Sigmoid colon (tissue), 4 donors: ENCODE measurements at regions not wholly inside any gene's neighbourhood (a gene's known extent, or its start where the extent isn't known, plus 50 kb on each side); places are given as distances from the start of the nearest gene placed in this dataset.

ENCODE experiments used
- CTCF ChIP-seq, 4 experiments: fragments of 450-650 bp in 3 of 4; fragments of 200-600 bp in 1 of 4; IDR thresholded peaks; one replicate each; pipeline ENCODE4 v1.5.1; 2016 to 2019; ENCODE audit warnings: antibody characterized with exemption in 4 of 4, mild to moderate bottlenecking in 3 of 4, moderate library complexity in 2 of 4
- POLR2A ChIP-seq, 2 donors: fragments of 450-650 bp; IDR thresholded peaks; one replicate each; pipeline ENCODE4 v1.6.1; 2016; ENCODE audit warnings: antibody characterized with exemption in 2 of 2, mild to moderate bottlenecking in 2 of 2, moderate library complexity in 2 of 2
- POLR2AphosphoS5 ChIP-seq, 4 donors: sonication (generic); formaldehyde crosslinking; IDR thresholded peaks; one replicate each; pipeline ENCODE4 v1.6.1; 2017; ENCODE audit warnings: antibody characterized with exemption in 4 of 4

DNA sequence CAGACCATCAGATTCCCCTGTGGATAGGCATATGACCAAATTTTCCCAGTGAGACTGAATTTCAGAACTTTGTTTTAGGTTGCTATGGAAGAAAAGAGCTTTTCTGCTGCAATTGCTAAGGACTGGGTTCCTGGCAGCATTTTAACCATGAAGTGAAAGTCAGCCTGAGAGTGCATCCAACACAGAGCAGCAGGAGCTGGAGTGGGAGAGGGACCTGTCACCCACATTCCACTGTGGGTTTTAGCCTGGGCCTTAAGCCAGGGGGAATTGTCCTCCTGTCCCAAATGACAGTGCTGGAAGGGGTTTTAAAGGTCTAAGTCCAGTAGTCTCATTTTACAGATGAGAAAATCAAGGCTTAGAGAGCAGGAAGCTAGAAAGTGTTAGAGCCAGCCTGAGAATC is 203.5 kb upstream of the N4BP1 start:
- TF ChIP-seq CTCF (IDR thresholded peaks at IDR 0.05) (no peak), POLR2A (IDR thresholded peaks at IDR 0.05) (no peak), POLR2AphosphoS5 (IDR thresholded peaks at IDR 0.05) (no peak)
